Esophagus (tissue), 2 donors: ENCODE measurements at regions not wholly inside any gene's neighbourhood (a gene's known extent, or its start where the extent isn't known, plus 50 kb on each side); places are given as distances from the start of the nearest gene placed in this dataset.

Experiments
- H3K27ac ChIP-seq, 2 donors: one replicate each; pipeline ENCODE4 v1.5.1; 2013; ENCODE audit warnings: low read depth in 2 of 2, mild to moderate bottlenecking in 2 of 2, inconsistent platforms in 1 of 2, low read length in 1 of 2, moderate library complexity in 1 of 2
- H3K27me3 ChIP-seq, 2 donors: one replicate each; pipeline ENCODE4 v1.6.1; 2013; ENCODE audit warnings: low read length in 2 of 2, control low read depth in 1 of 2, mild to moderate bottlenecking in 1 of 2; ENCODE audit not compliant: insufficient read depth in 2 of 2, control insufficient read depth in 1 of 2
- H3K36me3 ChIP-seq, 2 donors: one replicate each; pipeline ENCODE4 v1.6.1; 2013; ENCODE audit warnings: low read length in 1 of 2; ENCODE audit not compliant: control insufficient read depth in 2 of 2, insufficient read depth in 2 of 2
- H3K4me1 ChIP-seq, 2 donors: one replicate each; pipeline ENCODE4 v1.6.1; 2013; ENCODE audit warnings: low read length in 1 of 2; ENCODE audit not compliant: control insufficient read depth in 2 of 2, insufficient read depth in 2 of 2
- H3K4me3 ChIP-seq, 2 donors: one replicate each; pipeline ENCODE4 v1.5.1; 2013; ENCODE audit warnings: low read length in 2 of 2, mild to moderate bottlenecking in 2 of 2, low read depth in 1 of 2, moderate library complexity in 1 of 2
- H3K9me3 ChIP-seq, 2 donors: one replicate each; pipeline ENCODE4 v1.6.1; 2013; ENCODE audit warnings: mild to moderate bottlenecking in 2 of 2, low read depth in 1 of 2, low read length in 1 of 2, moderate library complexity in 1 of 2; ENCODE audit not compliant: control insufficient read depth in 2 of 2, insufficient read depth in 1 of 2
- WGBS, 2 donors: extraction: QIAGEN DNeasy Blood & Tissue Kit; methylation state at CpG; one replicate each; pipeline ENCODE4 v1.1.7; 2013; 5-methylcytosine and 5-hydroxymethylcytosine counted together
- donor health status: healthy with polysubstance abuse.
- donor health status: Bipolar disorder and iron deficiency.

- 76 to 77% methylated on average over 1 of the region's 1 CpG for WGBS, 2 donors
- no peaks in the 10 kb centered on the region for H3K9me3 ChIP-seq
- H3K27me3 ChIP-seq: no peaks in the 10 kb centered on the region
Measured at GRCh38 chr13:104900191-104900817, 1635.2 kb downstream of the EFNB2 start.

GRCh38 chr13:104898484-104898883 is 1637.0 kb downstream of the EFNB2 start:
- H3K36me3 ChIP-seq: no peaks in the 10 kb centered on the region
- 97 to 99% methylated on average over 3 of the region's 3 CpGs for WGBS, 2 donors
- H3K4me3 ChIP-seq: no peak overlapping the region
- H3K27ac ChIP-seq: no peak overlapping the region
- H3K9me3 ChIP-seq: no peaks in the 10 kb centered on the region
- H3K4me1 ChIP-seq: no peaks in the 10 kb centered on the region
- H3K27me3 ChIP-seq: no peaks in the 10 kb centered on the region

More at GRCh38 chr13:104900191-104900817, 1635.2 kb downstream of the EFNB2 start:
- H3K4me3 ChIP-seq: no peak overlapping the region
- no peak overlapping the region for H3K27ac ChIP-seq
- no peaks in the 10 kb centered on the region for H3K36me3 ChIP-seq
- no peaks in the 10 kb centered on the region for H3K4me1 ChIP-seq

- no peaks in the 10 kb centered on the region for H3K9me3 ChIP-seq
- WGBS, 2 donors: 43 to 51% methylated on average over 1 of the region's 1 CpG
- no peak overlapping the region for H3K4me3 ChIP-seq
- H3K27me3 ChIP-seq: no peaks in the 10 kb centered on the region
- no peak overlapping the region for H3K27ac ChIP-seq
- H3K4me1 ChIP-seq: no peaks in the 10 kb centered on the region
- H3K36me3 ChIP-seq: no peaks in the 10 kb centered on the region
Measured at GRCh38 chr13:104895521-104895920, 1639.9 kb downstream of the EFNB2 start.

- H3K36me3 ChIP-seq: no peaks in the 10 kb centered on the region
- H3K27ac ChIP-seq: no peak overlapping the region
- H3K4me1 ChIP-seq: no peaks in the 10 kb centered on the region
- H3K9me3 ChIP-seq: no peaks in the 10 kb centered on the region
- H3K27me3 ChIP-seq: no peaks in the 10 kb centered on the region
- 45 to 52% methylated on average over 2 of the region's 2 CpGs for WGBS, 2 donors
- no peak overlapping the region for H3K4me3 ChIP-seq
Measured at GRCh38 chr13:104875038-104875754, 1660.3 kb downstream of the EFNB2 start.

GRCh38 chr13:104872153-104872552 is 1663.3 kb downstream of the EFNB2 start:
- no peaks in the 10 kb centered on the region for H3K9me3 ChIP-seq
- no peaks in the 10 kb centered on the region for H3K4me1 ChIP-seq
- no peaks in the 10 kb centered on the region for H3K27me3 ChIP-seq
- 69 to 76% methylated on average over 4 of the region's 4 CpGs for WGBS, 2 donors
- H3K36me3 ChIP-seq: no peaks in the 10 kb centered on the region
- no peak overlapping the region for H3K27ac ChIP-seq
- no peak overlapping the region for H3K4me3 ChIP-seq

- no peaks in the 10 kb centered on the region for H3K27me3 ChIP-seq
- H3K4me1 ChIP-seq: no peaks in the 10 kb centered on the region
- 91 to 93% methylated on average over 3 of the region's 3 CpGs for WGBS, 2 donors
- no peaks in the 10 kb centered on the region for H3K36me3 ChIP-seq
- H3K9me3 ChIP-seq: no peaks in the 10 kb centered on the region
- no peak overlapping the region for H3K4me3 ChIP-seq
- no peak overlapping the region for H3K27ac ChIP-seq
Measured at GRCh38 chr13:104871456-104871855, 1664.0 kb downstream of the EFNB2 start.

- H3K27ac ChIP-seq: no peak overlapping the region
- H3K27me3 ChIP-seq: no peaks in the 10 kb centered on the region
- no peaks in the 10 kb centered on the region for H3K4me1 ChIP-seq
- no peaks in the 10 kb centered on the region for H3K36me3 ChIP-seq
- peaks cover 0 to 4% of the 10 kb centered on the region in 2 donors for H3K9me3 ChIP-seq
- no peak overlapping the region for H3K4me3 ChIP-seq
Measured at GRCh38 chr13:104869501-104869900, 1666.0 kb downstream of the EFNB2 start.

- Histone ChIP-seq H3K9me3 (peaks cover 0 to 4% of the 10 kb centered on the region in 2 donors), H3K27me3 (no peaks in the 10 kb centered on the region), H3K27ac (no peak overlapping the region), H3K36me3 (no peaks in the 10 kb centered on the region), H3K4me1 (no peaks in the 10 kb centered on the region), H3K4me3 (no peak overlapping the region)
- WGBS, 2 donors: 83 to 89% methylated on average over 2 of the region's 2 CpGs
Measured at GRCh38 chr13:104868806-104869205, 1666.7 kb downstream of the EFNB2 start.

- no peak overlapping the region for H3K4me3 ChIP-seq
- no peaks in the 10 kb centered on the region for H3K27me3 ChIP-seq
- no peaks in the 10 kb centered on the region for H3K9me3 ChIP-seq
- no peak overlapping the region for H3K27ac ChIP-seq
- WGBS, 2 donors: 67 to 82% methylated on average over 1 of the region's 1 CpG
- no peaks in the 10 kb centered on the region for H3K36me3 ChIP-seq
- no peaks in the 10 kb centered on the region for H3K4me1 ChIP-seq
Measured at GRCh38 chr13:104855581-104855980, 1679.9 kb downstream of the EFNB2 start.

GRCh38 chr13:104854698-104855097 is 1680.8 kb downstream of the EFNB2 start:
- Histone ChIP-seq H3K36me3 (no peaks in the 10 kb centered on the region), H3K4me3 (no peak overlapping the region), H3K4me1 (no peaks in the 10 kb centered on the region), H3K27ac (no peak overlapping the region), H3K9me3 (no peaks in the 10 kb centered on the region), H3K27me3 (no peaks in the 10 kb centered on the region)
- WGBS, 2 donors: 98 to 99% methylated on average over 5 of the region's 5 CpGs
